HCT116 (cell line): ENCODE measurements at regions not wholly inside any gene's neighbourhood (a gene's known extent, or its start where the extent isn't known, plus 50 kb on each side); places are given as distances from the start of the nearest gene placed in this dataset.

Experiments used
- ATAC-seq: fragments of 200-7000 bp; cut with Tn5 transposase; 2 replicates; pipeline ENCODE4 v1.9.1; 2020; ENCODE audit warnings: mild to moderate bottlenecking, moderate library complexity
- BruUV-seq: library from RNA; stranded (reverse); fragments of 400-500 nt; replicated peaks from 2 replicates; lab custom pipeline; 2021; lab: Mats Ljungman, UMichigan
- CTCF ChIA-PET: fragments of 300-600 bp; sonication (Branson Sonifier 250); formaldehyde crosslinking; loops from one replicate; lab custom pipeline; 2021; ENCODE audit warnings: antibody characterized with exemption; lab: Charles Lee
- POLR2A ChIA-PET: fragments of 300-600, 350-600 bp; sonication (Branson Sonifier 250); formaldehyde crosslinking; loops from one replicate; lab custom pipeline; 2021; ENCODE audit warnings: antibody characterized with exemption; lab: Charles Lee
- RAD21 ChIA-PET, 2 experiments: fragments of 300-600 bp; sonication (Branson Sonifier 250); formaldehyde crosslinking; loops; one replicate each; lab custom pipeline; 2023; ENCODE audit warnings: low total read pairs in 2 of 2; ENCODE audit not compliant: uncharacterized antibody in 2 of 2, unreplicated experiment in 2 of 2, low non-redundant PET in 1 of 2; lab: Charles Lee
- DNase-seq: peaks from one replicate; pipeline ENCODE4 v3.0.0-alpha.2; 2010; ENCODE audit warnings: low read depth, low spot score
- H2AFZ ChIP-seq: fragments of 200-600 bp; shearing (Covaris generic), sonication (generic); 2 replicates; pipeline ENCODE4 v1.6.1; 2017; ENCODE audit warnings: low read depth, mixed run types, mixed read lengths, antibody characterized with exemption, low read length; ENCODE audit not compliant: poor library complexity, severe bottlenecking
- H3K27ac ChIP-seq: 2 replicates; pipeline ENCODE4 v1.5.1; 2012; ENCODE audit warnings: low read depth, low read length
- H3K27me3 ChIP-seq: fragments of 200-600 bp; sonication (generic); 2 replicates; pipeline ENCODE4 v1.6.1; 2016; ENCODE audit warnings: mixed run types, low read length, mixed read lengths; ENCODE audit not compliant: insufficient read depth
- H3K36me3 ChIP-seq, 2 experiments: fragments of 200-500 bp in 1 of 2; fragments of 200-600 bp in 1 of 2; sonication (Bioruptor generic) in 1 of 2; sonication (generic) in 1 of 2; 2 replicates each; pipeline versions ENCODE4 v1.5.1 to v1.6.1; 2014 to 2016; ENCODE audit warnings: low read length in 2 of 2, inconsistent platforms in 1 of 2, mixed read lengths in 1 of 2, mixed run types in 1 of 2; ENCODE audit not compliant: insufficient read depth in 2 of 2, control insufficient read depth in 1 of 2
- H3K4me1 ChIP-seq, 2 experiments: fragments of 200-600 bp in 1 of 2; sonication (generic) in 1 of 2; 2 replicates each; pipeline versions ENCODE4 v1.5.1 to v1.6.1; 2012 to 2017; ENCODE audit warnings: low read length in 2 of 2, inconsistent platforms in 1 of 2, mild to moderate bottlenecking in 1 of 2, mixed read lengths in 1 of 2, mixed run types in 1 of 2, moderate library complexity in 1 of 2; ENCODE audit not compliant: insufficient read depth in 2 of 2, control insufficient read depth in 1 of 2
- H3K4me2 ChIP-seq: fragments of 200-600 bp; sonication (generic); 2 replicates; pipeline ENCODE4 v1.6.1; 2017; ENCODE audit warnings: mixed run types, low read length, mixed read lengths
- H3K4me3 ChIP-seq, 2 experiments: fragments of 200-600 bp in 1 of 2; sonication (generic) in 1 of 2; replicated peaks in 1 of 2; 2 replicates each; pipeline ENCODE4 v1.5.1; 2011 to 2016; ENCODE audit warnings: low read length in 2 of 2, control low read depth in 1 of 2, low read depth in 1 of 2, mild to moderate bottlenecking in 1 of 2, mixed read lengths in 1 of 2, mixed run types in 1 of 2
- H3K79me2 ChIP-seq: fragments of 200-600 bp; sonication (generic); 2 replicates; pipeline ENCODE4 v1.6.1; 2017; ENCODE audit warnings: mild to moderate bottlenecking, mixed run types, low read length, moderate library complexity, mixed read lengths; ENCODE audit not compliant: insufficient read depth
- H3K9ac ChIP-seq: fragments of 200-600 bp; sonication (generic); 2 replicates; pipeline ENCODE4 v1.6.1; 2016; ENCODE audit warnings: low read length, mixed read lengths
- H3K9me2 ChIP-seq: fragments of 200-600 bp; sonication (generic), shearing (Covaris generic); 2 replicates; pipeline ENCODE4 v1.6.1; 2017; ENCODE audit warnings: mixed run types, mild to moderate bottlenecking, moderate library complexity; ENCODE audit not compliant: insufficient read depth
- H3K9me3 ChIP-seq, 2 experiments: fragments of 200-500 bp in 1 of 2; fragments of 200-600 bp in 1 of 2; sonication (Bioruptor generic) in 1 of 2; sonication (generic) in 1 of 2; 2 replicates each; pipeline ENCODE4 v1.6.1; 2014 to 2017; ENCODE audit warnings: low read length in 2 of 2, mixed read lengths in 2 of 2, inconsistent platforms in 1 of 2, low read depth in 1 of 2, mild to moderate bottlenecking in 1 of 2, mixed run types in 1 of 2, moderate library complexity in 1 of 2; ENCODE audit not compliant: control insufficient read depth in 1 of 2, insufficient read depth in 1 of 2
- H4K20me1 ChIP-seq: fragments of 200-600 bp; sonication (generic), shearing (Covaris generic); 2 replicates; pipeline ENCODE4 v1.6.1; 2017; ENCODE audit warnings: mixed run types, mild to moderate bottlenecking, moderate library complexity; ENCODE audit not compliant: insufficient read depth
- CBX3 ChIP-seq: IDR thresholded peaks from 2 replicates; pipeline ENCODE4 v1.6.1; 2012; ENCODE audit warnings: low read depth
- CEBPB ChIP-seq: IDR thresholded peaks from 2 replicates; pipeline ENCODE4 v1.6.1; 2012; ENCODE audit warnings: low read depth
- EGR1 ChIP-seq: IDR thresholded peaks from 2 replicates; pipeline ENCODE4 v1.6.1; 2012; ENCODE audit warnings: low read depth
- EZH2 ChIP-seq: fragments of 200-600 bp; sonication (generic); IDR thresholded peaks from 2 replicates; pipeline ENCODE4 v1.6.1; 2017; ENCODE audit warnings: antibody characterized with exemption, mixed run types
- FOSL1 ChIP-seq: IDR thresholded peaks from 2 replicates; pipeline ENCODE4 v1.6.1; 2012; ENCODE audit warnings: low read depth
- JUND ChIP-seq: IDR thresholded peaks from 2 replicates; pipeline ENCODE4 v1.6.1; 2012
- POLR2A ChIP-seq: IDR thresholded peaks from 2 replicates; pipeline ENCODE4 v1.7.0; 2011; ENCODE audit warnings: borderline replicate concordance; ENCODE audit not compliant: insufficient read depth, insufficient read length; ENCODE audit errors: extremely low read depth
- POLR2AphosphoS5 ChIP-seq: IDR thresholded peaks from 2 replicates; pipeline ENCODE4 v1.6.1; 2011; ENCODE audit warnings: mild to moderate bottlenecking, low read depth, low read length, moderate library complexity
- SIN3A ChIP-seq: IDR thresholded peaks from 2 replicates; pipeline ENCODE4 v1.6.1; 2012; ENCODE audit warnings: low read depth
- SP1 ChIP-seq: IDR thresholded peaks from 2 replicates; pipeline ENCODE4 v1.6.1; 2012; ENCODE audit warnings: low read depth
- SRF ChIP-seq: IDR thresholded peaks from 2 replicates; pipeline ENCODE4 v1.6.1; 2012; ENCODE audit warnings: low read depth
- TCF7L2 ChIP-seq: IDR thresholded peaks from 2 replicates; pipeline ENCODE4 v1.7.0; 2011; ENCODE audit warnings: borderline replicate concordance, inconsistent platforms; ENCODE audit not compliant: insufficient read depth, insufficient read length; ENCODE audit errors: extremely low read depth
- YY1 ChIP-seq: IDR thresholded peaks from 2 replicates; pipeline ENCODE4 v1.6.1; 2011; ENCODE audit warnings: low read length, low read depth, moderate library complexity, mild to moderate bottlenecking; ENCODE audit not compliant: insufficient replicate concordance; ENCODE audit errors: extremely low read depth
- ZNF274 ChIP-seq: fragments of 200-500 bp; sonication (Bioruptor generic); IDR thresholded peaks from 2 replicates; pipeline ENCODE4 v1.6.1; 2014; ENCODE audit warnings: mild to moderate bottlenecking, low read depth, low read length, inconsistent platforms
- intact Hi-C: fragments of 100-400 bp; cut with micrococcal nuclease; formaldehyde crosslinking; loops from 2 replicates; pipeline ENCODE4 v1.10.0; 2022
- TF ChIP-seq, protein P1 (sequence below): IDR thresholded peaks from 2 replicates; pipeline ENCODE4 v1.6.1; 2012; ENCODE audit warnings: low read depth
- TF ChIP-seq, protein P2 (sequence below): IDR thresholded peaks from 2 replicates; pipeline ENCODE4 v1.6.1; 2012
- TF ChIP-seq, protein P3 (sequence below): IDR thresholded peaks from 2 replicates; pipeline ENCODE4 v1.6.1; 2011; ENCODE audit warnings: mild to moderate bottlenecking, low read length, moderate library complexity; ENCODE audit not compliant: insufficient replicate concordance; ENCODE audit errors: extremely low read depth
- TF ChIP-seq, protein P4 (sequence below), 3 experiments: fragments of 200-600 bp in 1 of 3; sonication (generic) in 1 of 3; IDR thresholded peaks in 2 of 3; conservative IDR thresholded peaks in 1 of 3; 2 replicates each; pipeline ENCODE4 v1.5.1; 2012 to 2017; ENCODE audit warnings: low read depth in 2 of 3, low read length in 2 of 3, antibody characterized with exemption in 1 of 3, borderline replicate concordance in 1 of 3, control low read depth in 1 of 3, mild to moderate bottlenecking in 1 of 3, mixed read lengths in 1 of 3, mixed run types in 1 of 3, moderate library complexity in 1 of 3; ENCODE audit not compliant: insufficient read depth in 1 of 3
- TF ChIP-seq, protein P5 (sequence below): IDR thresholded peaks from 2 replicates; pipeline ENCODE4 v1.6.1; 2012

DNA sequence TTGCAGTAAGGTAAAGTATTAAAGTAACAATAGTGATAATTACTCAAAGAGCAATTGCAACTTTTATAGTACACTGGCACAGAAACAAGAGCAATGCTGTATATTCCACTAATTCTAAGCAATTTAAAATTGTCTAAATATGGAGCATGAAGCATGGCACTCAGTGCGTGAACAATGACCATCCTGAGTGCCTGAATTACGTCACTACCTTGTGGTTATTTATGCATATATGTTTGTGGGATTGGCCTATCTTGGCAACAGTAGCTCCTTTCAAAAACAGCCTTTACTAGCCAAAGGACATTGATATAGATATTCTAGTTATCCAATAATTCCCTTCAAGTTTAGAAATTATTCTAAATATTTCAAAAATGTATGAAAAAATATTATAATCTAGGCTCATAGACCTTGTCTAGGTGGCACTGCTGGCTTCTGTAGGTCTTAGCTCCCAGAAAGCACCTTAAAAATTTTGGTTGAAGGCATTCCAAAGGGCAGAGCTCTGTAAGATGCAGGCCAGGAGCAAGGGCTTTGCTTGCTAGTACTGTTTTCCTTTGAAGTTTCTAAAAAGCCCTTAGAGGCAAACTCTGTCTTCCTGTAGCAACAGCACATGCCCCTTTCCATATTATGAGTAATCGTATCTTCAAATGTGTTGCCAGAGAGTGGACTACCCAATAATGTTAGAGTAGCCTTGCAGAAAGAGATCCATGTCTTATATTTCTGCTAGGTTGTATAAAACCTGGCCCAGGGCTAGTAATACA, 719.3 kb downstream of the NR2F1-AS1 start:
- POLR2A ChIA-PET = no interaction called here

More for the DNA sequence above, 719.3 kb downstream of the NR2F1-AS1 start:
- TF ChIP-seq SRF (no peak), ZNF274 (no peak), CEBPB (no peak), FOSL1 (no peak), EZH2 (no peak), TCF7L2 (no peak), SP1 (no peak), JUND (no peak), POLR2AphosphoS5 (no peak), POLR2A (no peak), CBX3 (no peak), EGR1 (no peak), YY1 (no peak), SIN3A (no peak)
- TF ChIP-seq, protein P1, sequence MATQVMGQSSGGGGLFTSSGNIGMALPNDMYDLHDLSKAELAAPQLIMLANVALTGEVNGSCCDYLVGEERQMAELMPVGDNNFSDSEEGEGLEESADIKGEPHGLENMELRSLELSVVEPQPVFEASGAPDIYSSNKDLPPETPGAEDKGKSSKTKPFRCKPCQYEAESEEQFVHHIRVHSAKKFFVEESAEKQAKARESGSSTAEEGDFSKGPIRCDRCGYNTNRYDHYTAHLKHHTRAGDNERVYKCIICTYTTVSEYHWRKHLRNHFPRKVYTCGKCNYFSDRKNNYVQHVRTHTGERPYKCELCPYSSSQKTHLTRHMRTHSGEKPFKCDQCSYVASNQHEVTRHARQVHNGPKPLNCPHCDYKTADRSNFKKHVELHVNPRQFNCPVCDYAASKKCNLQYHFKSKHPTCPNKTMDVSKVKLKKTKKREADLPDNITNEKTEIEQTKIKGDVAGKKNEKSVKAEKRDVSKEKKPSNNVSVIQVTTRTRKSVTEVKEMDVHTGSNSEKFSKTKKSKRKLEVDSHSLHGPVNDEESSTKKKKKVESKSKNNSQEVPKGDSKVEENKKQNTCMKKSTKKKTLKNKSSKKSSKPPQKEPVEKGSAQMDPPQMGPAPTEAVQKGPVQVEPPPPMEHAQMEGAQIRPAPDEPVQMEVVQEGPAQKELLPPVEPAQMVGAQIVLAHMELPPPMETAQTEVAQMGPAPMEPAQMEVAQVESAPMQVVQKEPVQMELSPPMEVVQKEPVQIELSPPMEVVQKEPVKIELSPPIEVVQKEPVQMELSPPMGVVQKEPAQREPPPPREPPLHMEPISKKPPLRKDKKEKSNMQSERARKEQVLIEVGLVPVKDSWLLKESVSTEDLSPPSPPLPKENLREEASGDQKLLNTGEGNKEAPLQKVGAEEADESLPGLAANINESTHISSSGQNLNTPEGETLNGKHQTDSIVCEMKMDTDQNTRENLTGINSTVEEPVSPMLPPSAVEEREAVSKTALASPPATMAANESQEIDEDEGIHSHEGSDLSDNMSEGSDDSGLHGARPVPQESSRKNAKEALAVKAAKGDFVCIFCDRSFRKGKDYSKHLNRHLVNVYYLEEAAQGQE = no peak
- TF ChIP-seq, protein P2, sequence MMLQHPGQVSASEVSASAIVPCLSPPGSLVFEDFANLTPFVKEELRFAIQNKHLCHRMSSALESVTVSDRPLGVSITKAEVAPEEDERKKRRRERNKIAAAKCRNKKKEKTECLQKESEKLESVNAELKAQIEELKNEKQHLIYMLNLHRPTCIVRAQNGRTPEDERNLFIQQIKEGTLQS = no peak
- TF ChIP-seq, protein P3, sequence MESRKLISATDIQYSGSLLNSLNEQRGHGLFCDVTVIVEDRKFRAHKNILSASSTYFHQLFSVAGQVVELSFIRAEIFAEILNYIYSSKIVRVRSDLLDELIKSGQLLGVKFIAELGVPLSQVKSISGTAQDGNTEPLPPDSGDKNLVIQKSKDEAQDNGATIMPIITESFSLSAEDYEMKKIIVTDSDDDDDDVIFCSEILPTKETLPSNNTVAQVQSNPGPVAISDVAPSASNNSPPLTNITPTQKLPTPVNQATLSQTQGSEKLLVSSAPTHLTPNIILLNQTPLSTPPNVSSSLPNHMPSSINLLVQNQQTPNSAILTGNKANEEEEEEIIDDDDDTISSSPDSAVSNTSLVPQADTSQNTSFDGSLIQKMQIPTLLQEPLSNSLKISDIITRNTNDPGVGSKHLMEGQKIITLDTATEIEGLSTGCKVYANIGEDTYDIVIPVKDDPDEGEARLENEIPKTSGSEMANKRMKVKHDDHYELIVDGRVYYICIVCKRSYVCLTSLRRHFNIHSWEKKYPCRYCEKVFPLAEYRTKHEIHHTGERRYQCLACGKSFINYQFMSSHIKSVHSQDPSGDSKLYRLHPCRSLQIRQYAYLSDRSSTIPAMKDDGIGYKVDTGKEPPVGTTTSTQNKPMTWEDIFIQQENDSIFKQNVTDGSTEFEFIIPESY = no peak
- TF ChIP-seq, protein P4, sequence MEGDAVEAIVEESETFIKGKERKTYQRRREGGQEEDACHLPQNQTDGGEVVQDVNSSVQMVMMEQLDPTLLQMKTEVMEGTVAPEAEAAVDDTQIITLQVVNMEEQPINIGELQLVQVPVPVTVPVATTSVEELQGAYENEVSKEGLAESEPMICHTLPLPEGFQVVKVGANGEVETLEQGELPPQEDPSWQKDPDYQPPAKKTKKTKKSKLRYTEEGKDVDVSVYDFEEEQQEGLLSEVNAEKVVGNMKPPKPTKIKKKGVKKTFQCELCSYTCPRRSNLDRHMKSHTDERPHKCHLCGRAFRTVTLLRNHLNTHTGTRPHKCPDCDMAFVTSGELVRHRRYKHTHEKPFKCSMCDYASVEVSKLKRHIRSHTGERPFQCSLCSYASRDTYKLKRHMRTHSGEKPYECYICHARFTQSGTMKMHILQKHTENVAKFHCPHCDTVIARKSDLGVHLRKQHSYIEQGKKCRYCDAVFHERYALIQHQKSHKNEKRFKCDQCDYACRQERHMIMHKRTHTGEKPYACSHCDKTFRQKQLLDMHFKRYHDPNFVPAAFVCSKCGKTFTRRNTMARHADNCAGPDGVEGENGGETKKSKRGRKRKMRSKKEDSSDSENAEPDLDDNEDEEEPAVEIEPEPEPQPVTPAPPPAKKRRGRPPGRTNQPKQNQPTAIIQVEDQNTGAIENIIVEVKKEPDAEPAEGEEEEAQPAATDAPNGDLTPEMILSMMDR (IDR thresholded peaks at IDR 0.05 in 2 of 3, conservative IDR thresholded peaks at IDR 0.05 in 1 of 3; ENCODE audit: borderline replicate concordance in 1 of 3, insufficient read depth in 1 of 3, low read depth in 2 of 3, low read length in 2 of 3) = no peak
- TF ChIP-seq, protein P5, sequence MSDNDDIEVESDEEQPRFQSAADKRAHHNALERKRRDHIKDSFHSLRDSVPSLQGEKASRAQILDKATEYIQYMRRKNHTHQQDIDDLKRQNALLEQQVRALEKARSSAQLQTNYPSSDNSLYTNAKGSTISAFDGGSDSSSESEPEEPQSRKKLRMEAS = no peak
- ATAC-seq (no peak), DNase-seq (no peak)
- H3K27me3 ChIP-seq = no peaks in the 10 kb centered on the region
- intact Hi-C loops = no loop called here
- H4K20me1 ChIP-seq = no peaks in the 10 kb centered on the region
- no peak overlapping the region for H2AFZ ChIP-seq
- no peak overlapping the region for H3K9ac ChIP-seq
- no peaks in the 10 kb centered on the region for H3K36me3 ChIP-seq
- no peak overlapping the region for H3K4me3 ChIP-seq
- CTCF ChIA-PET = no interaction called here
- H3K9me2 ChIP-seq = no peaks in the 10 kb centered on the region
- H3K4me1 ChIP-seq = no peaks in the 10 kb centered on the region
- no peak overlapping the region for H3K27ac ChIP-seq
- no peaks in the 10 kb centered on the region for H3K9me3 ChIP-seq
- BruUV-seq = no TSS peak
- no peak overlapping the region for H3K4me2 ChIP-seq
- RAD21 ChIA-PET = no interaction called here
- no peaks in the 10 kb centered on the region for H3K79me2 ChIP-seq
